ENCODE measurements at regions not wholly inside any gene's neighbourhood (a gene's known extent, or its start where the extent isn't known, plus 50 kb on each side); places are given as distances from the start of the nearest gene placed in this dataset.
"Not testable (repeated sequence)": the region's sequence is repeated elsewhere in the genome, so short reads cannot be mapped to it uniquely, and the experiment has no call there.

DNA sequence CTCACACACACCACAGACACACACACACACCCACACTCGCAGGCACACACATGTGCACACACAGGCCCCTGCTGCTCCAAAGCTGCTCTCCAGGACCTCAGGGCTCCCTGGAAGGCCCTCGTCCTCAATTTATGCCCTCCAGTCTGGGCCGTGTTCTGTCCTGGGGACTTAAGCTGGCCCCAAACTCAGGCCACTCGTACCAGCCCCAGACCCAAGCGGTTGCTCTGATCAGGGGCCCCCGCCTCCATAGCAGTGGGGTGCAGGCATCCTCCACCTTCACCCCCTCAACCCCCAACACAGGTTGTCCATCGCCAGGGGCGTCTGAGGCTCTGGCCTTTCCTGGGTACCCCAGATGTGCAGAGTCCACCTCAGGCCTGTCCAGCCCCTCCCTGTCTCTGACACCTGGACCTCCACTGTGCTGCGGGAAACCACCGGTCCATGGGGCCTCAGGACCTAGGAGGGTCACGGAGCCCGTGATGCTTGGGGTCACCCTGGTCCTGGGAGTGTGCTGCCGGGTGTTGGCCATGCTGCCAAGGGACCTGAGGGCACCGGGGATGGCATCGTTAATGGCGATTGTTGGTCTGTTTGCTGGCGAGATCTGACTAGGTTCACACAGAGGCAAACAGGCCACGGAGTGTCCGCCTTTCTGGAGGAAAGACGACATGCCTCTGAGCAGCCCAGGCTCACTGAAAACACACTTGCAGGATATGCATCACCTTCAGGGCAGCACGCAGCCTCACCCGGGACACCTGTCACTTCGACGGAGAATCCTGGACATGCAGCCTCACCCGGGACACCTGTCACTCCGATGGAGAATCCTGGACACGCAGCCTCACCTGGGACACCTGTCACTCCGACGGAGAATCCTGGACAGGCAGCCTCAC is 155.6 kb downstream of the NDUFA10 start:
- Mint-ChIP-seq H3K36me3 (ENCODE audit: low read depth) (no peaks in the 10 kb centered on the region), H3K27me3 (ENCODE audit: insufficient read depth) (no peaks in the 10 kb centered on the region), H3K27ac (no peak overlapping the region), H3K9me3 (no peaks in the 10 kb centered on the region), H3K4me3 (no peak overlapping the region), H3K4me1 (ENCODE audit: low read depth) (no peaks in the 10 kb centered on the region)
- DNase-seq (ENCODE audit: low spot score), result no peak
- intact Hi-C loops (cut with micrococcal nuclease), result no loop called here

DNA sequence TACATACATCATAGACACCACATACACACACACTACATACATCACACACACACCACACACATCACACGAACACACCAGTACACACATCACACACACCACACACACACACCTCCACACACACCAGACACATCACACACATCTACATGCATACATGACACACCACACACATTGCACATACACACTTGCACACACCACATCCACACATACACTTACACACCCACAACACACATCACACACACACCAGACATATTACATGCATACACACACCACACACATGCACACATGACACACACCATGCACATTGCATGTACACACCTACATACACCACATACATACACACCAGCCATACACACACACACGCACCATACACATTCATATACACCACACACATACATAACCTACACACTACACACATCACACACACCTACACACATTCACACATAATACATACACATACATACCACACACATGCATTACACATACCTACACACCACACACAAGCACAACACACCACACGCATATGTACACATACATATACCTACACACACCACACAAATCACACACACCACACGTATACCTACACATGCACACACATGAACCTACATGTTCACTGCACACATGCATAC is 156.5 kb downstream of the NDUFA10 start:
- DNase-seq (ENCODE audit: low spot score), result no peak
- Mint-ChIP-seq H3K4me1 (ENCODE audit: low read depth) (no peaks in the 10 kb centered on the region), H3K4me3 (no peak overlapping the region), H3K9me3 (no peaks in the 10 kb centered on the region), H3K27me3 (ENCODE audit: insufficient read depth) (no peaks in the 10 kb centered on the region), H3K27ac (no peak overlapping the region), H3K36me3 (ENCODE audit: low read depth) (no peaks in the 10 kb centered on the region)
- intact Hi-C loops (cut with micrococcal nuclease), result no loop called here

GRCh38 chr2:239866778-239867177 is 158.4 kb downstream of the NDUFA10 start:
- H3K4me1 Mint-ChIP-seq (ENCODE audit: low read depth), result no peaks in the 10 kb centered on the region
- no peak for DNase-seq (ENCODE audit: low spot score)
- H3K4me3 Mint-ChIP-seq, result no peak overlapping the region
- no peak overlapping the region for H3K27ac Mint-ChIP-seq
- intact Hi-C loops (cut with micrococcal nuclease), result no loop called here
- no peaks in the 10 kb centered on the region for H3K27me3 Mint-ChIP-seq (ENCODE audit: insufficient read depth)
- H3K9me3 Mint-ChIP-seq, result no peaks in the 10 kb centered on the region
- H3K36me3 Mint-ChIP-seq (ENCODE audit: low read depth), result no peaks in the 10 kb centered on the region

DNA sequence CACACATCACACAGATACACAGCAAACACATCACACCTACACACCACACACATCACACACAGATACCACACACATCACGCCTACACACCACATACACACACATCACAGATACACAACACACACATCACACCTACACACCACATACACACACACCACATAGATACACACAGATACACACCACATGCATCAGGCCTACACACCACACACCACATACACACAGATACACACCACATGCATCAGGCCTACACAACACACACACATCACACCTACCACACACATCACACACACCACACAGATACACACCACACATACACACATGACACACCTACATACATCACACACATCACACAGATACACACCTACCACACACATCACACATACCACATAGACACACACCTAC is 158.8 kb downstream of the NDUFA10 start:
- intact Hi-C loops (cut with micrococcal nuclease), result no loop called here
- Mint-ChIP-seq H3K36me3 (ENCODE audit: low read depth) (no peaks in the 10 kb centered on the region), H3K27me3 (ENCODE audit: insufficient read depth) (no peaks in the 10 kb centered on the region), H3K27ac (no peak overlapping the region), H3K4me1 (ENCODE audit: low read depth) (no peaks in the 10 kb centered on the region), H3K4me3 (no peak overlapping the region), H3K9me3 (no peaks in the 10 kb centered on the region)
- DNase-seq (ENCODE audit: low spot score), result no peak

DNA sequence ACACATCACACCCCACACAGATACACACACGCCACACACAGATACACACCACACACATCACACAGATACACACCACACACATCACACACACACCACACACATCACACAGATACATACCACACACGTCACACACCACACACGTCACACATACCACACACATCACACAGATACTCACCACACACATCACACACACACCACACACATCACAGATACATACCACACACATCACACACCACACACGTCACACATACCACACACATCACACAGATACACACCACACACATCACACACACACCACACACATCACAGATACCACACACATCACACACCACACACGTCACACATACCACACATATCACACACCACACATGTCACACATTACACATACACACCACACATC is 159.3 kb downstream of the NDUFA10 start:
- H3K4me3 Mint-ChIP-seq; intact Hi-C loops (cut with micrococcal nuclease); H3K36me3 Mint-ChIP-seq (ENCODE audit: low read depth); H3K27me3 Mint-ChIP-seq (ENCODE audit: insufficient read depth); DNase-seq (ENCODE audit: low spot score); H3K27ac Mint-ChIP-seq; H3K4me1 Mint-ChIP-seq (ENCODE audit: low read depth); H3K9me3 Mint-ChIP-seq: not testable (repeated sequence)

DNA sequence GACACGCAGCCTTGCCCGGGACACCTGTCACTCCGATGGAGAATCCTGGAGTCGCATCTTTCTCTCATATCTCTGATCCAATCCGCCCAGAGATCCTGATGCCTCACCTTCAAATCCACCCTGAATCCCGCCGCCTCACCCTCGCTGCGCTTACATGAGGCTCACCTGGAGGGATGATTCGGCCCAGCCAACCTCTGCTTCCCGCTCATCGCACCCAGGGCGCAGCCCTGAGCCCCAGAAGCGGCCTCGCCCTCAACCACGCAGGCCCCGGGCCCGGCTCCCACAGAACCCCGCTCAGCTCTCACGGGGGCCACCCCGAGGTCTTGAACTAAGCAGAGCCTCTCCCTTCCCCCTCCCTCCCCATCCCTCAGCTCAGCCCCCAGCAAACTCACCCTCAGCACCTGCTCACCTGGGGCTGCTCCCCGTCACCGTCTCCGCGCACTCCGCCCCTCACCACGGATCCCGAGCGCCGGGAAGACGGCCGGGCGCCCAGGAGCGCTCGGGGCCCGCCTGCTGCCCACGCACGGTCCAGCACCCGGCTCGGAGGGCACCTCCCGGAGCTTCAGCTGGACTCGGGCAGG is 160.0 kb downstream of the NDUFA10 start:
- Mint-ChIP-seq H3K4me3 (no peak overlapping the region), H3K9me3 (no peaks in the 10 kb centered on the region), H3K27ac (no peak overlapping the region), H3K36me3 (ENCODE audit: low read depth) (no peaks in the 10 kb centered on the region), H3K27me3 (ENCODE audit: insufficient read depth) (peaks cover 3% of the 10 kb centered on the region), H3K4me1 (ENCODE audit: low read depth) (no peaks in the 10 kb centered on the region)
- no peak for DNase-seq (ENCODE audit: low spot score)
- intact Hi-C loops (cut with micrococcal nuclease), result no loop called here

GRCh38 chr2:239864247-239865058 is 160.7 kb downstream of the NDUFA10 start:
- Mint-ChIP-seq H3K36me3 (ENCODE audit: low read depth) (no peaks in the 10 kb centered on the region), H3K4me3 (no peak overlapping the region), H3K27ac (no peak overlapping the region), H3K27me3 (ENCODE audit: insufficient read depth) (peaks cover 5% of the 10 kb centered on the region), H3K4me1 (ENCODE audit: low read depth) (no peaks in the 10 kb centered on the region), H3K9me3 (no peaks in the 10 kb centered on the region)
- intact Hi-C loops (cut with micrococcal nuclease), result no loop called here
- DNase-seq (ENCODE audit: low spot score), result no peak

DNA sequence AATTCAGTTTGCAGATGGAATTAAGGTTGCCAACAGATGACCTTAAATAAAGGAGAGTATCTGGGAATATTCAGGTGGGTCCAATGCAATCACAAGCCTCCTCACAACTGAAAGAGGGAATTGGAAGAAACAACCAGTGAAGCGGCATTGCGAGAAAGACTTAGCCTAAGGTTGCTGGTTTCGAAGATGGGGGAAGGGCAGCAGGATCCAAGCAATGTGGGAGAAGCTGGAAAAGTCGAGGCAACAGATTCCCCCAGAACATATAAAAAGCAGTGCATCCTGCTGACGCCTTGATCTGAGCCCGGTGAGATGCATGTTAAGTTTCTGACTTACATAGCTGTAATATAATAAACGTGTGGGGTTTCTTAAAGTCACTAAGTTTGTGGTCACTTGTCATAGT is 162.5 kb downstream of the NDUFA10 start:
- Mint-ChIP-seq H3K27me3 (ENCODE audit: insufficient read depth) (peaks cover 6% of the 10 kb centered on the region), H3K27ac (no peak overlapping the region), H3K36me3 (ENCODE audit: low read depth) (no peaks in the 10 kb centered on the region), H3K4me1 (ENCODE audit: low read depth) (no peaks in the 10 kb centered on the region), H3K4me3 (no peak overlapping the region), H3K9me3 (no peaks in the 10 kb centered on the region)
- no peak for DNase-seq (ENCODE audit: low spot score)
- intact Hi-C loops (cut with micrococcal nuclease), result no loop called here

DNA sequence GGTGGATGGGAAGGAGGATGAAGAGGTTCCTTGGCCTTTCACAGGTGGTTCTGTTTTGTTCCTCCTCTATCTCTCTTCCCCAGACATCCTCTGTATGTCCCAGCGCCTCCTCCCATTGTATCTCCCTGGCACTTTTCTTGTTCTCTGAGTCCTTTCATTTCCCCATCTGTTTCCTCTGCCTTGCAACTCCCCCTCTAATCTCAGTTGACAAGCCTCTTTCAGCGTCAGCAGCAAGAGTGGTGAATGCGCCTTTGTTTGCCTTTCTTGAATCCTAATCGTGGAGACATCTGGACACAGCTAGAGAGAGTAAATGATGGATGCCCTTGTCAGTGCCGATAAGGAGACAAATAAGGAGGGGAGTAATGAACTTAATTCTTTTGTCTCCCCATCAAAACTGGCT is 167.0 kb downstream of the NDUFA10 start:
- DNase-seq (ENCODE audit: low spot score), result no peak
- Mint-ChIP-seq H3K27ac (no peak overlapping the region), H3K4me1 (ENCODE audit: low read depth) (no peaks in the 10 kb centered on the region), H3K36me3 (ENCODE audit: low read depth) (no peaks in the 10 kb centered on the region), H3K4me3 (no peak overlapping the region), H3K27me3 (ENCODE audit: insufficient read depth) (peaks cover 6% of the 10 kb centered on the region), H3K9me3 (no peaks in the 10 kb centered on the region)
- intact Hi-C loops (cut with micrococcal nuclease), result no loop called here

DNA sequence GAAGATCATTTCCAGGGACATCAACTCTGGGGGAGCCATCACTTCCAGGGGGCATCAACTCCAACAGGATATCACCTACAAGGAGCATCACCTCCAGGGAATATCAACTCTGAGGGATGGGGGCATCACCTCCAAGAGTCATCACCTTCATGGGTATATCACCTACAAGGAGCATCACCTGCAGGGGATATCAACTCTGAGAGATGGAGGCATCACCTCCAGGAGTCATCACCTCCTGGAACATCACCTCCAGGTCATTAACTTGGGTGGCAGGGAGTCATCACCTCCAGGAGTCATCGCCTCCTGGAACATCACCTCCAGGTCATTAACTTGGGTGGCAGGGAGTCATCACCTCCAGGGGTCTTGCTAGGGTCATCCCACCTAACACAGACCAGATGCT is 167.6 kb downstream of the NDUFA10 start:
- H3K27ac Mint-ChIP-seq, result no peak overlapping the region
- no peak for DNase-seq (ENCODE audit: low spot score)
- peaks cover 6% of the 10 kb centered on the region for H3K27me3 Mint-ChIP-seq (ENCODE audit: insufficient read depth)
- no peaks in the 10 kb centered on the region for H3K9me3 Mint-ChIP-seq
- no peaks in the 10 kb centered on the region for H3K36me3 Mint-ChIP-seq (ENCODE audit: low read depth)
- no peaks in the 10 kb centered on the region for H3K4me1 Mint-ChIP-seq (ENCODE audit: low read depth)
- H3K4me3 Mint-ChIP-seq, result no peak overlapping the region
- intact Hi-C loops (cut with micrococcal nuclease), result no loop called here

DNA sequence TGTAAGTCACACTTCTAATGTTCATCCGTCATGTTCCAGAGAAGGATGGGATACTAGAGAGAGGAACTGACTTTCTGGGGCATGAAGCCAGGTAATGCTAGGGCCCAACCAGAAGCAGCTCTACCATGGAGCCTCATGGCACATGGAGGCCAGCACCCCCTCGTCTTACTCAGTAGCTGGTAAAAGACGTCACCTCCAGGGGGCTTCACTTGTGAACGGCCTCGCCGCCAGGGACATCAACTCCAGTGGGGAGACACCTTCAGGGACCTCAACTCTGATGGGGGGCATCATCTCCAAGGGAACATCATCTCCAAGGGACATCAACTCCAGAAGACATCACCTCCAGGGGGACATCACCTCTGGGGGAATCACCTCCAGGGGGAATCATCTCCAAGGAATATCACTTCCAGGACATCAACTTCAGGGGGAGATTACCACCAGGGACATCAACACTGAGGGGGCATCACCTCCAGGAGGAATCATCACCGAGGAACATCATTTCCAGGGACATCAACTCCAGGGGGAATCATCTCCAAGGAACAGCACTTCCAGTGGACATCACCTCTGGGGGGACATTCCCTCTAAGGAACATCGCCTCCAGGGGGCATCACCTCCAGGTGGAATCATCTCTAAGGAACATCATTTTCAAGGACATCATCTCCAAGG is 168.4 kb downstream of the NDUFA10 start:
- H3K4me1 Mint-ChIP-seq (ENCODE audit: low read depth), result no peaks in the 10 kb centered on the region
- DNase-seq (ENCODE audit: low spot score), result no peak
- no peaks in the 10 kb centered on the region for H3K36me3 Mint-ChIP-seq (ENCODE audit: low read depth)
- H3K4me3 Mint-ChIP-seq, result no peak overlapping the region
- intact Hi-C loops (cut with micrococcal nuclease), result no loop called here
- no peak overlapping the region for H3K27ac Mint-ChIP-seq
- no peaks in the 10 kb centered on the region for H3K9me3 Mint-ChIP-seq
- H3K27me3 Mint-ChIP-seq (ENCODE audit: insufficient read depth), result peaks cover 6% of the 10 kb centered on the region

DNA sequence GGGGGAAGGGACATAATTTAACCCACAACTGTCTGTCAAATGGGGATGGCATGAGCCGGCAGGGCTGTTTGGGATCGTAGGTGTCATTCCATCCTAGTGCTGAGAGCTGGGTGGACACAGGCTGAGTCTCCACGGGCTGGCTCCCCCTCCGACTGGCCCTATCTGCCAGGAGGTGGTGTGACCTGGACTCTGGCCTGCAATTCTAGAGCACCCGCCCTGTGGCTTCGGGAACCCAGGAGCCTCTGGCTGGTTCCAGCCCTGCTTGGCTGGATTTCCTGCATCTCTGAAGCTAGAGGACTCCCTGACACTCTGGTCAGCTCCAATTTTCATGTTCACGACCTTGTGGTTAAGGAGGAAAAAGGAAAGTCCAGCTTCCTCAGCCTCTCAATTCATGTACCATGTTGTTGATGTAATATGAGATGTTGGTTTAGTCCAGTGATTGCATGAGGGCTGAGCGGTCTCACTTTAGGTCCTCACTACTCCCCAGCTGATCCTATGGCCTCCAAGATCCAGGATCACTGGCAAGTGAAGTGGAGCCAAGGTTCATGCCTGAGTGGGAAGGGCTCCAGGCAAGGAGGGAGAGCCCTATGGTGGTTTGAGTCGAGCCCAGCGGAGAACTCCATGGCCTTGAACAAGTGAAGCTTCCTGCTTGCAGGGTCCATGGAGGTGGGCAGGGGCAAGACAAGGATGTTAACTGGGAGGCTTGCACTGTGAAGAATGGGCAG is 169.1 kb downstream of the NDUFA10 start:
- no peak overlapping the region for H3K27ac Mint-ChIP-seq
- DNase-seq (ENCODE audit: low spot score), result no peak
- H3K27me3 Mint-ChIP-seq (ENCODE audit: insufficient read depth), result peaks cover 11% of the 10 kb centered on the region
- no peaks in the 10 kb centered on the region for H3K4me1 Mint-ChIP-seq (ENCODE audit: low read depth)
- peaks cover 4% of the 10 kb centered on the region for H3K9me3 Mint-ChIP-seq
- no peaks in the 10 kb centered on the region for H3K36me3 Mint-ChIP-seq (ENCODE audit: low read depth)
- no peak overlapping the region for H3K4me3 Mint-ChIP-seq
- intact Hi-C loops (cut with micrococcal nuclease), result no loop called here

Measured in activated T-helper 1 cell treated with anti-CD3 and anti-CD28 coated beads, Interleukin-12 subunit alpha, Interleukin-12 subunit beta, Interleukin-2, Interleukin-4 antibody, amounts not matched to agents 30 ng/mL and 10 ng/mL and 1 ng/mL, durations not matched to agents 14 hours and 24 hours and 36 hours (primary cell).